ENCODE measurements at regions not wholly inside any gene's neighbourhood (a gene's known extent, or its start where the extent isn't known, plus 50 kb on each side); places are given as distances from the start of the nearest gene placed in this dataset.

GRCh38 chr2:21759819-21760218 is 636.1 kb downstream of the TDRD15 start:
- TF ChIP-seq YY1 (IDR thresholded peaks at IDR 0.05; ENCODE audit: insufficient read depth, insufficient read length) (no peak), ZNF274 (IDR thresholded peaks at IDR 0.05; ENCODE audit: low read depth, low read length) (no peak), SUZ12 (IDR thresholded peaks at IDR 0.05; ENCODE audit: extremely low read depth, insufficient read depth, insufficient read length) (no peak)
